Upper lobe of left lung (tissue), 6 donors: ENCODE measurements at regions not wholly inside any gene's neighbourhood (a gene's known extent, or its start where the extent isn't known, plus 50 kb on each side); places are given as distances from the start of the nearest gene placed in this dataset.

Experiments
- ATAC-seq, 2 donors: fragments of 200-7000 bp; cut with Tn5 transposase; one replicate each; pipeline ENCODE4 v1.9.1; 2022; ENCODE audit warnings: mild to moderate bottlenecking in 2 of 2, moderate library complexity in 2 of 2; ENCODE audit not compliant: low FRiP score in 2 of 2
- DNase-seq, 2 donors: peaks; one replicate each; pipeline ENCODE4 v3.0.0-alpha.2; 2019 to 2020
- H3K27ac ChIP-seq, 4 donors: fragments of 200-600 bp; sonication (generic); one replicate each; pipeline ENCODE4 v1.5.1; 2016 to 2019
- H3K27me3 ChIP-seq, 4 donors: fragments of 200-600 bp; sonication (generic); one replicate each; pipeline ENCODE4 v1.5.1; 2017 to 2019
- H3K36me3 ChIP-seq, 4 donors: fragments of 200-600 bp; sonication (generic); one replicate each; pipeline ENCODE4 v1.5.1; 2016 to 2019
- H3K4me1 ChIP-seq, 4 donors: fragments of 200-600 bp; sonication (generic); one replicate each; pipeline ENCODE4 v1.5.1; 2018 to 2019
- H3K4me3 ChIP-seq, 4 donors: fragments of 200-600 bp; sonication (generic); one replicate each; pipeline ENCODE4 v1.5.1; 2017 to 2019; ENCODE audit warnings: mild to moderate bottlenecking in 2 of 4, moderate library complexity in 1 of 4
- H3K9me3 ChIP-seq, 4 donors: fragments of 200-600 bp; sonication (generic); one replicate each; pipeline ENCODE4 v1.5.1; 2018 to 2019
- CTCF ChIP-seq, 6 experiments: fragments of 450-650 bp in 4 of 6; fragments of 200-600 bp in 2 of 6; sonication (generic) in 2 of 6; IDR thresholded peaks; one replicate each; pipeline ENCODE4 v1.5.1; 2016 to 2019; ENCODE audit warnings: antibody characterized with exemption in 6 of 6
- EP300 ChIP-seq, 4 donors: sonication (generic); formaldehyde crosslinking; IDR thresholded peaks; one replicate each; pipeline ENCODE4 v1.5.1; 2017; ENCODE audit warnings: antibody characterized with exemption in 4 of 4, control low read depth in 2 of 4
- POLR2A ChIP-seq, 4 donors: fragments of 450-650 bp; IDR thresholded peaks; one replicate each; pipeline ENCODE4 v1.5.1; 2016 to 2017; ENCODE audit warnings: antibody characterized with exemption in 4 of 4, mild to moderate bottlenecking in 2 of 4
- POLR2AphosphoS5 ChIP-seq, 2 donors: sonication (generic); formaldehyde crosslinking; IDR thresholded peaks; one replicate each; pipeline ENCODE4 v1.5.1; 2017; ENCODE audit warnings: antibody characterized with exemption in 2 of 2
- WGBS, 2 donors: methylation state at CpG; one replicate each; pipeline ENCODE4 v1.1.5; 2017 to 2018; 5-methylcytosine and 5-hydroxymethylcytosine counted together
- donor health status: DM: no; HTN: no; CAD: no; lungs with moderate emphysema.
- donor health status: DM: no; HTN: yes; CAD: no; lungs with severe emphysema.

GRCh38 chr2:118604371-118604770, 243.1 kb downstream of the EN1 start:
- WGBS, 2 donors: 52 to 57% methylated on average over 4 of the region's 4 CpGs
- TF ChIP-seq POLR2A (IDR thresholded peaks at IDR 0.05) (no peak), EP300 (IDR thresholded peaks at IDR 0.05) (no peak), CTCF (IDR thresholded peaks at IDR 0.05) (no peak), POLR2AphosphoS5 (IDR thresholded peaks at IDR 0.05) (no peak)
- no peak for ATAC-seq
- Histone ChIP-seq H3K4me3 (no peak overlapping the region), H3K4me1 (no peaks in the 10 kb centered on the region), H3K27ac (no peak overlapping the region), H3K27me3 (no peaks in the 10 kb centered on the region), H3K36me3 (no peaks in the 10 kb centered on the region), H3K9me3 (peaks cover 0 to 4% (median 0%) of the 10 kb centered on the region in 4 donors)
- no peak for DNase-seq

- H3K4me3 ChIP-seq: no peak overlapping the region
- DNase-seq: no peak
Observed at GRCh38 chr2:118599141-118599540, 248.3 kb downstream of the EN1 start.

GRCh38 chr2:118596620-118597019, 250.8 kb downstream of the EN1 start:
- Histone ChIP-seq H3K4me3 (no peak overlapping the region), H3K27me3 (no peaks in the 10 kb centered on the region), H3K27ac (no peak overlapping the region), H3K4me1 (no peaks in the 10 kb centered on the region), H3K36me3 (no peaks in the 10 kb centered on the region), H3K9me3 (no peaks in the 10 kb centered on the region)
- DNase-seq (no peak), ATAC-seq (no peak)
- TF ChIP-seq CTCF (IDR thresholded peaks at IDR 0.05) (no peak), EP300 (IDR thresholded peaks at IDR 0.05) (no peak), POLR2A (IDR thresholded peaks at IDR 0.05) (no peak), POLR2AphosphoS5 (IDR thresholded peaks at IDR 0.05) (no peak)
- WGBS, 2 donors: 91 to 93% methylated on average over 5 to 6 of the region's 6 CpGs

More at GRCh38 chr2:118599141-118599540, 248.3 kb downstream of the EN1 start:
- no peak overlapping the region for H3K27ac ChIP-seq
- no peak for TF ChIP-seq POLR2AphosphoS5 (IDR thresholded peaks at IDR 0.05)
- no peak for TF ChIP-seq CTCF (IDR thresholded peaks at IDR 0.05)
- no peak for TF ChIP-seq EP300 (IDR thresholded peaks at IDR 0.05)
- TF ChIP-seq POLR2A (IDR thresholded peaks at IDR 0.05): no peak
- H3K9me3 ChIP-seq: peaks cover 0 to 4% (median 0%) of the 10 kb centered on the region in 4 donors
- no peak for ATAC-seq
- no peaks in the 10 kb centered on the region for H3K36me3 ChIP-seq
- 80 to 88% methylated on average over 3 of the region's 3 CpGs for WGBS, 2 donors
- H3K27me3 ChIP-seq: no peaks in the 10 kb centered on the region
- no peaks in the 10 kb centered on the region for H3K4me1 ChIP-seq

GRCh38 chr2:118593257-118593656, 254.2 kb downstream of the EN1 start:
- no peak overlapping the region for H3K27ac ChIP-seq
- no peak overlapping the region for H3K4me3 ChIP-seq
- H3K27me3 ChIP-seq: no peaks in the 10 kb centered on the region
- 90 to 94% methylated on average over 1 of the region's 1 CpG for WGBS, 2 donors
- TF ChIP-seq EP300 (IDR thresholded peaks at IDR 0.05) (no peak), POLR2AphosphoS5 (IDR thresholded peaks at IDR 0.05) (no peak), POLR2A (IDR thresholded peaks at IDR 0.05) (no peak), CTCF (IDR thresholded peaks at IDR 0.05) (no peak)
- no peaks in the 10 kb centered on the region for H3K36me3 ChIP-seq
- no peaks in the 10 kb centered on the region for H3K4me1 ChIP-seq
- DNase-seq: no peak
- no peaks in the 10 kb centered on the region for H3K9me3 ChIP-seq
- ATAC-seq: no peak

- WGBS, 2 donors: 81 to 82% methylated on average over 7 of the region's 7 CpGs
- TF ChIP-seq EP300 (IDR thresholded peaks at IDR 0.05): no peak
- no peak for TF ChIP-seq CTCF (IDR thresholded peaks at IDR 0.05)
- TF ChIP-seq POLR2A (IDR thresholded peaks at IDR 0.05): no peak
- no peak for TF ChIP-seq POLR2AphosphoS5 (IDR thresholded peaks at IDR 0.05)
- H3K27me3 ChIP-seq: no peaks in the 10 kb centered on the region
- no peak overlapping the region for H3K4me3 ChIP-seq
- H3K36me3 ChIP-seq: no peaks in the 10 kb centered on the region
- ATAC-seq: no peak
- DNase-seq: no peak
- H3K27ac ChIP-seq: no peak overlapping the region
- H3K9me3 ChIP-seq: no peaks in the 10 kb centered on the region
- no peaks in the 10 kb centered on the region for H3K4me1 ChIP-seq
Observed at GRCh38 chr2:118591223-118591622, 256.2 kb downstream of the EN1 start.
